Panc1 (cell line): ENCODE measurements at regions not wholly inside any gene's neighbourhood (a gene's known extent, or its start where the extent isn't known, plus 50 kb on each side); places are given as distances from the start of the nearest gene placed in this dataset.

Experiments used
- ATAC-seq: fragments of 200-7000 bp; cut with Tn5 transposase; 2 replicates; pipeline ENCODE4 v1.9.1; 2020; ENCODE audit warnings: mild to moderate bottlenecking, moderate library complexity
- BruUV-seq: library from RNA; stranded (reverse); fragments of 400-500 nt; replicated peaks from 2 replicates; lab custom pipeline; 2021; lab: Mats Ljungman, UMichigan
- CTCF ChIA-PET: fragments of 300-600 bp; sonication (Branson Sonifier 250); formaldehyde crosslinking; loops from one replicate; lab custom pipeline; 2022; ENCODE audit warnings: antibody characterized with exemption; lab: Charles Lee
- POLR2A ChIA-PET: fragments of 300-600 bp; sonication (Branson Sonifier 250); formaldehyde crosslinking; loops from one replicate; lab custom pipeline; 2022; ENCODE audit warnings: antibody characterized with exemption; lab: Charles Lee
- DNase-seq: peaks from one replicate; pipeline ENCODE4 v3.0.0-alpha.2; 2010; ENCODE audit warnings: low read depth, low spot score
- H3K27ac ChIP-seq: 2 replicates; pipeline ENCODE4 v1.5.1; 2011; ENCODE audit warnings: mild to moderate bottlenecking, low read length, inconsistent platforms
- H3K27me3 ChIP-seq: fragments of 200-500 bp; sonication (Bioruptor generic); 2 replicates; pipeline ENCODE4 v1.6.0; 2014; ENCODE audit warnings: low read length, inconsistent platforms; ENCODE audit not compliant: control insufficient read depth, insufficient read depth
- H3K36me3 ChIP-seq: fragments of 200-500 bp; sonication (Bioruptor generic); 2 replicates; pipeline ENCODE4 v1.5.1; 2014; ENCODE audit warnings: inconsistent platforms, mild to moderate bottlenecking, low read length, moderate library complexity; ENCODE audit not compliant: control insufficient read depth, insufficient read depth
- H3K4me1 ChIP-seq: 2 replicates; pipeline ENCODE4 v1.5.1; 2011; ENCODE audit warnings: inconsistent platforms, mild to moderate bottlenecking, low read length, moderate library complexity; ENCODE audit not compliant: control insufficient read depth, insufficient read depth
- H3K4me3 ChIP-seq, 2 experiments: 2 replicates each; pipeline ENCODE4 v1.5.1; 2011 to 2012; ENCODE audit warnings: low read depth in 2 of 2, low read length in 2 of 2, mild to moderate bottlenecking in 2 of 2, inconsistent platforms in 1 of 2, moderate library complexity in 1 of 2
- H3K9me3 ChIP-seq: fragments of 200-500 bp; sonication (Bioruptor generic); 2 replicates; pipeline ENCODE4 v1.5.1; 2014; ENCODE audit warnings: low read depth, mild to moderate bottlenecking, inconsistent platforms, low read length, moderate library complexity; ENCODE audit not compliant: control insufficient read depth, insufficient read depth
- POLR2AphosphoS5 ChIP-seq: IDR thresholded peaks from 2 replicates; pipeline ENCODE4 v1.6.1; 2012; ENCODE audit warnings: mild to moderate bottlenecking, low read depth, low read length, moderate library complexity
- SIN3A ChIP-seq: IDR thresholded peaks from 2 replicates; pipeline ENCODE4 v1.6.1; 2012; ENCODE audit warnings: low read depth, mild to moderate bottlenecking, low read length, moderate library complexity, borderline replicate concordance; ENCODE audit not compliant: insufficient read depth
- TCF7L2 ChIP-seq: IDR thresholded peaks from 2 replicates; pipeline ENCODE4 v1.6.1; 2011; ENCODE audit warnings: mild to moderate bottlenecking, low read depth, low read length, inconsistent platforms
- in situ Hi-C: cut with HindIII; loops from 2 replicates; pipeline ENCODE4 v1.10.0; 2016; ENCODE audit warnings: low sequenced_read_pairs, low pct_unique_long_range_greater_than_20kb
- intact Hi-C: fragments of 100-400 bp; cut with micrococcal nuclease; formaldehyde crosslinking; loops from one replicate; pipeline ENCODE4 v1.10.0; 2022; ENCODE audit not compliant: unreplicated experiment
- TF ChIP-seq, protein P1 (sequence below): fragments of 450-650 bp; IDR thresholded peaks from 2 replicates; pipeline ENCODE4 v1.5.1; 2017; ENCODE audit warnings: mild to moderate bottlenecking
- TF ChIP-seq, protein P2 (sequence below), 2 experiments: IDR thresholded peaks; 2 replicates each; pipeline ENCODE4 v1.6.1; 2011 to 2012; ENCODE audit warnings: low read depth in 2 of 2, control low read depth in 1 of 2, low read length in 1 of 2, mild to moderate bottlenecking in 1 of 2, moderate library complexity in 1 of 2; ENCODE audit not compliant: insufficient read depth in 1 of 2

DNA sequence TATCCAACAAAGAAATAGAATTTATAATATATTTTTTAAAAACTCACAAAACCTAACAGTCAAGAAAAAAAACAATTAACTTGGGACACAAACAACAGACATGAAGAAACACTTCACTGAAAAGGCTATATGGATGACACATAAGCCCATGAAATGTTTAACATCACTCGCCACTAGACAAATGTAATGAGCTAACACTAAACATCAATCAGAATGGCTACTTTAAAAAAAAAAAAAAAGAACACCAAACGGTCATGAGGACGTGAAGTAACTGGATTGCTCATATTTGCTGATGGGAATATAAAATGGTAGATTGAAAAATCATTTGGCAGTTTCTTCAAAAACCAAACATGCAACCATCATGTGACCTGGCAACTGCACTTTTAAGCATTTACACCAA lies 97.3 kb upstream of the RGPD4 start:
- Histone ChIP-seq H3K27me3 (no peaks in the 10 kb centered on the region), H3K27ac (no peak overlapping the region), H3K9me3 (0 out of 2 replicates have a peak, but pooled peaks cover 2% of the 10 kb centered on the region), H3K4me3 (no peak overlapping the region), H3K36me3 (no peaks in the 10 kb centered on the region), H3K4me1 (no peaks in the 10 kb centered on the region)
- TF ChIP-seq, protein P1, sequence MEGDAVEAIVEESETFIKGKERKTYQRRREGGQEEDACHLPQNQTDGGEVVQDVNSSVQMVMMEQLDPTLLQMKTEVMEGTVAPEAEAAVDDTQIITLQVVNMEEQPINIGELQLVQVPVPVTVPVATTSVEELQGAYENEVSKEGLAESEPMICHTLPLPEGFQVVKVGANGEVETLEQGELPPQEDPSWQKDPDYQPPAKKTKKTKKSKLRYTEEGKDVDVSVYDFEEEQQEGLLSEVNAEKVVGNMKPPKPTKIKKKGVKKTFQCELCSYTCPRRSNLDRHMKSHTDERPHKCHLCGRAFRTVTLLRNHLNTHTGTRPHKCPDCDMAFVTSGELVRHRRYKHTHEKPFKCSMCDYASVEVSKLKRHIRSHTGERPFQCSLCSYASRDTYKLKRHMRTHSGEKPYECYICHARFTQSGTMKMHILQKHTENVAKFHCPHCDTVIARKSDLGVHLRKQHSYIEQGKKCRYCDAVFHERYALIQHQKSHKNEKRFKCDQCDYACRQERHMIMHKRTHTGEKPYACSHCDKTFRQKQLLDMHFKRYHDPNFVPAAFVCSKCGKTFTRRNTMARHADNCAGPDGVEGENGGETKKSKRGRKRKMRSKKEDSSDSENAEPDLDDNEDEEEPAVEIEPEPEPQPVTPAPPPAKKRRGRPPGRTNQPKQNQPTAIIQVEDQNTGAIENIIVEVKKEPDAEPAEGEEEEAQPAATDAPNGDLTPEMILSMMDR: no peak
- TF ChIP-seq POLR2AphosphoS5 (no peak), SIN3A (no peak), TCF7L2 (no peak)
- TF ChIP-seq, protein P2, sequence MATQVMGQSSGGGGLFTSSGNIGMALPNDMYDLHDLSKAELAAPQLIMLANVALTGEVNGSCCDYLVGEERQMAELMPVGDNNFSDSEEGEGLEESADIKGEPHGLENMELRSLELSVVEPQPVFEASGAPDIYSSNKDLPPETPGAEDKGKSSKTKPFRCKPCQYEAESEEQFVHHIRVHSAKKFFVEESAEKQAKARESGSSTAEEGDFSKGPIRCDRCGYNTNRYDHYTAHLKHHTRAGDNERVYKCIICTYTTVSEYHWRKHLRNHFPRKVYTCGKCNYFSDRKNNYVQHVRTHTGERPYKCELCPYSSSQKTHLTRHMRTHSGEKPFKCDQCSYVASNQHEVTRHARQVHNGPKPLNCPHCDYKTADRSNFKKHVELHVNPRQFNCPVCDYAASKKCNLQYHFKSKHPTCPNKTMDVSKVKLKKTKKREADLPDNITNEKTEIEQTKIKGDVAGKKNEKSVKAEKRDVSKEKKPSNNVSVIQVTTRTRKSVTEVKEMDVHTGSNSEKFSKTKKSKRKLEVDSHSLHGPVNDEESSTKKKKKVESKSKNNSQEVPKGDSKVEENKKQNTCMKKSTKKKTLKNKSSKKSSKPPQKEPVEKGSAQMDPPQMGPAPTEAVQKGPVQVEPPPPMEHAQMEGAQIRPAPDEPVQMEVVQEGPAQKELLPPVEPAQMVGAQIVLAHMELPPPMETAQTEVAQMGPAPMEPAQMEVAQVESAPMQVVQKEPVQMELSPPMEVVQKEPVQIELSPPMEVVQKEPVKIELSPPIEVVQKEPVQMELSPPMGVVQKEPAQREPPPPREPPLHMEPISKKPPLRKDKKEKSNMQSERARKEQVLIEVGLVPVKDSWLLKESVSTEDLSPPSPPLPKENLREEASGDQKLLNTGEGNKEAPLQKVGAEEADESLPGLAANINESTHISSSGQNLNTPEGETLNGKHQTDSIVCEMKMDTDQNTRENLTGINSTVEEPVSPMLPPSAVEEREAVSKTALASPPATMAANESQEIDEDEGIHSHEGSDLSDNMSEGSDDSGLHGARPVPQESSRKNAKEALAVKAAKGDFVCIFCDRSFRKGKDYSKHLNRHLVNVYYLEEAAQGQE (IDR thresholded peaks at IDR 0.05; ENCODE audit: insufficient read depth in 1 of 2, low read depth in 2 of 2, low read length in 1 of 2): no peak
- ChIA-PET CTCF (no interaction called here), POLR2A (no interaction called here)
- no peak for DNase-seq
- in situ Hi-C loops: no loop called here
- no TSS peak for BruUV-seq
- no peak for ATAC-seq
- intact Hi-C loops: no loop called here

DNA sequence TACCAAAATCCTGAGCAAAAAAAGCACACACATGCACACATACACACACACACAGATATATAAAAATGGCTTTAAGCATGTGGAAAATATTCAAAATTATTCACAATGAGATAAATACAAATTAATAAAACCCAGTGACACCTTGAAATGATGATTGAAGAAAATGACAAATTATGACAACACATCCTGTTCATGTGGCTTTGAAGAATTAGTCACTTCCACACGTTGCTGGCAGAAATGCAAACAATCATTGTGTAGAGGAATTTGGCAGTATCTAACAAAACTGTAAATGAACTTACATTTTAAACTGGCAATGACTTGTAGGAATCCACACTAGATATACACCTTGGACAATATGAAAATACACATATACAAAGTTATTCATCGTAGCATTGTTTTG lies 95.8 kb upstream of the RGPD4 start:
- no TSS peak for BruUV-seq
- 0 out of 2 replicates have a peak, but pooled peaks cover 2% of the 10 kb centered on the region for H3K9me3 ChIP-seq
- no peak for ATAC-seq
- H3K4me1 ChIP-seq: no peaks in the 10 kb centered on the region
- in situ Hi-C loops (no loop called here), intact Hi-C loops (no loop called here)
- no peaks in the 10 kb centered on the region for H3K36me3 ChIP-seq
- ChIA-PET CTCF (no interaction called here), POLR2A (no interaction called here)
- H3K27ac ChIP-seq: no peak overlapping the region
- H3K4me3 ChIP-seq: no peak overlapping the region
- peak; percentile 54 for DNase-seq
- H3K27me3 ChIP-seq: no peaks in the 10 kb centered on the region
- TF ChIP-seq SIN3A (no peak), TCF7L2 (no peak), POLR2AphosphoS5 (no peak)
- TF ChIP-seq, protein P1: no peak
- TF ChIP-seq, protein P2 (IDR thresholded peaks at IDR 0.05; ENCODE audit: insufficient read depth in 1 of 2, low read depth in 2 of 2, low read length in 1 of 2): no peak
